RPMI7951 (cell line): ENCODE measurements at regions not wholly inside any gene's neighbourhood (a gene's known extent, or its start where the extent isn't known, plus 50 kb on each side); places are given as distances from the start of the nearest gene placed in this dataset.
"Not testable (repeated sequence)": the region's sequence is repeated elsewhere in the genome, so short reads cannot be mapped to it uniquely, and the experiment has no call there.

Source experiments
- DNase-seq: peaks from one replicate; pipeline ENCODE4 v3.0.0-alpha.2; 2012; ENCODE audit warnings: low read depth

GRCh38 chr2:179331061-179331460 lies 66.4 kb upstream of the SESTD1 start:
- no peak for DNase-seq

GRCh38 chr2:179322289-179322688 lies 57.7 kb upstream of the SESTD1 start:
- no peak for DNase-seq

- not testable (repeated sequence) for DNase-seq
These were observed 56.4 kb upstream of the SESTD1 start for GRCh38 chr2:179321034-179321433.

GRCh38 chr2:179314729-179315128 lies 50.1 kb upstream of the SESTD1 start:
- DNase-seq: not testable (repeated sequence)
